EH (cell line): ENCODE measurements at regions not wholly inside any gene's neighbourhood (a gene's known extent, or its start where the extent isn't known, plus 50 kb on each side); places are given as distances from the start of the nearest gene placed in this dataset.

Source experiments
- DNase-seq: peaks from one replicate; pipeline ENCODE4 v3.0.0-alpha.2; 2015; ENCODE audit warnings: low read depth

DNA sequence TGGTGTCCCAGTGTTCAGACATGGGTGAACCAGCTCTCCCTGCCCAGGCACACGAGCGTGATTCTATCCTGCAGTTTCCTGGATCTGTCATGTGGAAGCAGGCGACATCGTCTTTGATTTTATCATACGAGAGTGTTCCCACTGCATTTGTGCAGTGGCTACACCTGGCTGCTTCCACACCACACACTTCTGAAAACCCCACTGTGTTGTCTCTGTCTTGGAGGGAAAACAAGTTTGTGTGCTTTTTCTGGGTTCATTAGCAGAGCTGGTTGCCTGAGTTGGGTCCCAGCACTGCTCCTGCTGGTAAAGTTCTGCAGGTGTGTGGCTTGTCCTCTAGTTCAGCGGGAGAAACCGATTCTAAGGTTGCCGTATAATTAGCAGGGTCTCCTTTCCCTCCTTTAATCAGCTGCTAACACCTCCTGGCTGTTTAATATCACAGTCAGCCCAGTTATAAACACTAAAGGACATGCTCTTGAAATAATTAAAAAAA, 58.5 kb upstream of the TWIST2 start:
- peak; percentile 44 for DNase-seq

DNA sequence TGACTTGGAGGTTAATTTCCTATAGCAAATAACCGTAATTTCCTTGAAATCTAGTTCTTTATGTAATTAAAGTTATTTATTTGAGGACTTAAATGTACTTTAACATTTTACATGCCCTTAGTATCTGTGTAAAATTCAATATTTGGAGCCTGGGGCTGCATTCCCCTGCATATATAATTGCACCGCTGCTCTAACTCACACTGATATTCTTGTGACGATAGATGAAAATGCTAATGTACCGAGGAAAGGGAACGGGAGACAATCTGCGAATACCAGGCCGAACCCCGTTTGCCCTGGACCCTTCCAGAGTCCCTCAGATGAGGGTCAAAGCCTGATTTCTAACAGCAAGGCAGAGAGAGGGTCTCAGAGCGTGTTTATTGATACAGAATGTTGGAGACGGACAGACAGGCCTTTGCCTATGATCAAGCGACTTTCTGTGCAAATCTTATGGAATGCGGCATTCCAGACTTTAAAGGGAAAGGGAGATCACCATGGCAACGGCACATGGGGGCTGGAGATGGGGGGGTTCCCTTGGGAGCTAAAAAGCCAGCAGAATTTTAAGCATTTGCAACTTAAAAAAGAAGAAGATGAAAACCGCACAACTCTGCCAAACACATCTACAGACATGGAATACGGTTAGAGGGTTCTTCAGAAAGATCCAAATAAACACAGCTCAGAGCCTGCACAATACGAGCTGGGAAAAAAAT, 57.6 kb upstream of the TWIST2 start:
- peak; percentile 88 for DNase-seq

DNA sequence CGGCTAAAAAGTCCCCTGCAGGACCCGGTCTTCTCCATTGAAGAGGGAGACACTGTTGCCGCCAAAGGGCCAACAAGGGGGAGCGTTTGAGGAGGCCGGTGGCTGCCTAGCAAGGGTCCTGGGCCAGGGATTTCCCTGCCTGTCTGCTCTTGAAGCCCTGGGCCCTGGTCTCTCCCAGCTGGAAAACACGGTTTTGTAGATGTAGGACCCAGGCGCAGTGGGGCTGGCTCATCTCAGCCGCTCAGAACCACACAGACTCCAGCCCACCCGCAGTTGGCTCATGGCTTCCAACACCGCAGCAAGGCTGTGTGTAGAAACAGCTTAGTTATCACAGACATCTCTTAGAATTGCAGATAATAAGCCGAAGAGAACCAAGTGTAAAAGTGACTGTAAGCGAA, 57.1 kb upstream of the TWIST2 start:
- peak; percentile 60 for DNase-seq

DNA sequence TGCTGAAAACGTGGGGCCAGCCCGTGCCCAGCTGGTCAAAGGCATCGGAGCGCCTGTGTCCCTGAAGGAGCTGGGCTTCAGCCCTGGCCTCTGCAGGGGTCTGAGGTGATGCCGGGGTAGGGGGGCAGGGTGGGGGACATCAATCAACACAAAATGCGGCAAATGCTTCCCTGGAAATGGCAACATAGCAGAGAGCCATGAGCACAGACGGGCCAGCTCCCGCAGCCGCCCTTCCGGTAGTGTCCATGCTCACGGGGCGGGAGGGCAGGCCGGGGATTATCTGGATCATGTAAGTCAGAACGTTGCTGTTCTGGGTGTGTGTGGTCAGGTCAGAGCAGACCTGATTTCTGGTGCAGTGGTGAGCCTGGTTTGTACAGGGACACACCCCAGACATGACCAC, 56.5 kb upstream of the TWIST2 start:
- peak; percentile 58 for DNase-seq

DNA sequence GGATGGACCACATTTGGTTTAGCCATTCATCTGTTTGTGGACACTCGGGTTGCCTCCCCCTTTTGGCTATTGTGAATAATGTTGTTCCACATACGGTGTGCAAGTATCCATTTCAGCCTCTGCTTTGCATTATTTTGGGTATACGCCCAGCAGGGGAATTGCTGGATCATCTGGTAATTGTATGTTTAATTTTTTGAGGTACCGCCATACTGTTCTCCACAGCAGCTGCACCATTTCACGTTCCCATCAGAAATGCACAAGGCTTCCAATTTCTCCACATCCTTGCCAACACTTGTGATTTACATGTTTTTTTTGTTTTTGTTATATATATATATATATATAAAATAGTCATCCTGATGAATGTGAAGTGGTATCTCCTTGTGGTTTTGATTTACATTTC, 54.6 kb upstream of the TWIST2 start:
- peak; percentile 19 for DNase-seq

DNA sequence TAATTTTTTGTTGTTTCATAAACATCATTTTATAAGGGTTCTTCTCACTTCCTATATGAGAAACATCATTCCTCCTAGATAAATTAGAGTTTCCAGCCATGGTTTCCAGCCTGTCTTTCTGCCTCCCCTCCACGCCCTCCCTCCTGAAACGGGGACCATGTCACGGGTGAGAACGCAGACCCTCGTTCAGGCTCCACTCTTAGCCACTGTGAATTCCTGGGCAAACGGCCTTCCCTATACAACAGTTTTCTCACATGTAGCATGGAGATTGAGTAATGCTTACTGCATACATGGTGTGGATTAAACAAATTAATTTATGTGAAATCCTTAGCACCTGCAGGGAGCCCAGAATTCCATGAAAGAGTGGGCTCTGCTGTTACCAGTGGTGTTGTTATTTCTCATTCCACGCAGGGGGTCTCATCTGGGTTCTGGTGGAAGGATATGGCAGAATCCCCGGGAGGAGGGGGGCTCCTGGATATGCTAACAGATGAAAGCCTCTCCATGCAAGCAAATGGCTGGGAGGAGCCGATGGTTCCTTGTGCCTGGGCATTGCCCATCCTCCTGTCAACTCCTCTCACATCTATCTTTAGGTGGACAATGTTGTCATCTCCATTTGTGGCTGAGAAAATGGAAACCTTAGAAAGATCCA, 54.0 kb upstream of the TWIST2 start:
- no peak for DNase-seq

DNA sequence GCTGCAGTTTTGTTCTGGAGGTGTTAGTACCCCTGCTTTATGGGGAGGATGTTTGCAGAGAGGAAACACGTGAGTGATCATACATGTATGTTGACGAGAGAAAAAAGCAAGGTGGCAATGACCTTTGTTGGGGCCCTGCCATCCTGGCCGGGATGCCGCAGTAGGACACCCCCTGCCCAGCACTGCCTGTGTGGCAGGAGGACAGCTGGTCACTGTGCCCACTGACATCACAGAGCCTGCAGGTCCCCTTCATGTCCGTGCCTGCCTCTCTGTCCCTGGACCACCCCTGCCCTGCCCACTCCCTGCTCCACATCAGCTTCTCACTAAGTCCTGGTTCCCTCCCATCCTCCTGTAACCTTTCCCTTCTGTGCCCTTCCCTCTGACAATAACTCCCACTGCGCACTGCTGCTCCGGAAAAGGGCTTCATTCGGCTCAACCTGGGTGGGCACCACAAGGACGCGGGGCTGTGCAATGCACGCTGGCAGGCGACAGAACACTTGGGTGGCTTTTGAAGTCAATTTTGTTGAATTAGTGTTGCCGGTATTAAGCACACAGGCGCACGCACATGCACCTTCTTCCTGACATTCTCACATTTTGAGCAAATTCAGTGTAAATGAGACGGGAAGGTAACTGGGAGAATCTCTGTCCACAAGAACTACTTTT, 51.5 kb upstream of the TWIST2 start:
- no peak for DNase-seq

DNA sequence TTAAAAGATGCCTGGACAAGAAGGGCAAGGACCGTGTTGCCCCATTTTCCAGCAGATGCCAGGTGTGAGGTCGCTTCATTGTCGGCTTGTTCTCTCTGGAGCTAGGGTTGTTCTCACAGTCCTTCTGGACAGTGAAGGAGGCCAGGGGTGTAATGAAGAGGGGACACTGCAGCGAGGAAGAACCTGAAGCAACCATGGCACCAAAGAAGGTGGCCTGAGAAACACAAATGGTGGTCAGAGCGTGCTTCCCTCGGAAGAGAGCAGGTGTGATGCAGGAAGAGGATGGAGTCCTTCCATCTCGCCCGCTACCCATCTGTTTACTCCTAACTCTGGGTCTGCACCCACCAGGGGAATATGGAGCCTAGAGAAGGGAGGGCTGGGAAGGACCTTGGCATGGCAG, 50.3 kb upstream of the TWIST2 start:
- DNase-seq = no peak
